Suprapubic skin (tissue), 4 donors: ENCODE measurements at regions not wholly inside any gene's neighbourhood (a gene's known extent, or its start where the extent isn't known, plus 50 kb on each side); places are given as distances from the start of the nearest gene placed in this dataset.

Source experiments
- DNase-seq, 2 donors: peaks; one replicate each; pipeline ENCODE4 v3.0.0-alpha.2; 2019; ENCODE audit warnings: low spot score in 2 of 2
- H3K27ac ChIP-seq: fragments of 200-600 bp; sonication (generic); one replicate; pipeline ENCODE4 v1.5.1; 2019
- H3K27me3 ChIP-seq: fragments of 200-600 bp; sonication (generic); one replicate; pipeline ENCODE4 v1.5.1; 2019
- H3K36me3 ChIP-seq: fragments of 200-600 bp; sonication (generic); one replicate; pipeline ENCODE4 v1.5.1; 2019
- H3K4me1 ChIP-seq: fragments of 200-600 bp; sonication (generic); one replicate; pipeline ENCODE4 v1.5.1; 2019
- H3K4me3 ChIP-seq: fragments of 200-600 bp; sonication (generic); one replicate; pipeline ENCODE4 v1.5.1; 2019; ENCODE audit warnings: mild to moderate bottlenecking
- H3K9me3 ChIP-seq: fragments of 200-600 bp; sonication (generic); one replicate; pipeline ENCODE4 v1.5.1; 2019
- CTCF ChIP-seq, 2 donors: fragments of 200-600 bp in 1 of 2; fragments of 450-650 bp in 1 of 2; sonication (generic) in 1 of 2; IDR thresholded peaks; one replicate each; pipeline ENCODE4 v1.5.1; 2016 to 2019; ENCODE audit warnings: antibody characterized with exemption in 2 of 2, mild to moderate bottlenecking in 1 of 2, moderate library complexity in 1 of 2
- EP300 ChIP-seq: sonication (generic); formaldehyde crosslinking; IDR thresholded peaks from one replicate; pipeline ENCODE4 v1.6.1; 2017; ENCODE audit warnings: antibody characterized with exemption
- POLR2A ChIP-seq, 2 donors: fragments of 450-650 bp; IDR thresholded peaks; one replicate each; pipeline ENCODE4 v1.6.1; 2017; ENCODE audit warnings: antibody characterized with exemption in 2 of 2, mild to moderate bottlenecking in 2 of 2, moderate library complexity in 2 of 2
- POLR2AphosphoS5 ChIP-seq, 3 donors: sonication (generic); formaldehyde crosslinking; IDR thresholded peaks; one replicate each; pipeline ENCODE4 v1.6.1; 2017; ENCODE audit warnings: antibody characterized with exemption in 3 of 3
- WGBS: methylation state at CpG from one replicate; pipeline ENCODE4 v1.1.5; 2018; 5-methylcytosine and 5-hydroxymethylcytosine counted together

GRCh38 chr4:83728191-83728590, 192.3 kb downstream of the GPAT3 start:
- H3K4me3 ChIP-seq = no peak overlapping the region
- no peaks in the 10 kb centered on the region for H3K27me3 ChIP-seq
- TF ChIP-seq POLR2A (IDR thresholded peaks at IDR 0.05) (no peak), CTCF (IDR thresholded peaks at IDR 0.05) (no peak), POLR2AphosphoS5 (IDR thresholded peaks at IDR 0.05) (no peak), EP300 (no peak)
- H3K4me1 ChIP-seq = no peaks in the 10 kb centered on the region
- no peaks in the 10 kb centered on the region for H3K36me3 ChIP-seq
- no peaks in the 10 kb centered on the region for H3K9me3 ChIP-seq
- DNase-seq = no peak
- no peak overlapping the region for H3K27ac ChIP-seq

GRCh38 chr4:83725336-83726085, 189.6 kb downstream of the GPAT3 start:
- Histone ChIP-seq H3K27me3 (no peaks in the 10 kb centered on the region), H3K4me1 (no peaks in the 10 kb centered on the region), H3K36me3 (no peaks in the 10 kb centered on the region), H3K4me3 (no peak overlapping the region), H3K9me3 (no peaks in the 10 kb centered on the region), H3K27ac (no peak overlapping the region)
- TF ChIP-seq EP300 (no peak), CTCF (IDR thresholded peaks at IDR 0.05) (no peak), POLR2A (IDR thresholded peaks at IDR 0.05) (no peak), POLR2AphosphoS5 (IDR thresholded peaks at IDR 0.05) (no peak)
- 73% methylated on average over 6 of the region's 6 CpGs for WGBS
- no peak for DNase-seq

GRCh38 chr4:83724485-83725335, 188.8 kb downstream of the GPAT3 start:
- no peaks in the 10 kb centered on the region for H3K27me3 ChIP-seq
- no peak overlapping the region for H3K27ac ChIP-seq
- H3K4me3 ChIP-seq = no peak overlapping the region
- DNase-seq = no peak
- WGBS = 51% methylated on average over 14 of the region's 14 CpGs
- no peaks in the 10 kb centered on the region for H3K4me1 ChIP-seq
- no peaks in the 10 kb centered on the region for H3K9me3 ChIP-seq
- TF ChIP-seq EP300 (no peak), POLR2A (IDR thresholded peaks at IDR 0.05) (no peak), CTCF (IDR thresholded peaks at IDR 0.05) (no peak), POLR2AphosphoS5 (IDR thresholded peaks at IDR 0.05) (no peak)
- no peaks in the 10 kb centered on the region for H3K36me3 ChIP-seq

- 69% methylated on average over 6 of the region's 6 CpGs for WGBS
- TF ChIP-seq POLR2AphosphoS5 (IDR thresholded peaks at IDR 0.05) = no peak
- no peak for TF ChIP-seq CTCF (IDR thresholded peaks at IDR 0.05)
- no peak for TF ChIP-seq EP300
- TF ChIP-seq POLR2A (IDR thresholded peaks at IDR 0.05) = no peak
- no peaks in the 10 kb centered on the region for H3K36me3 ChIP-seq
Observed at GRCh38 chr4:83723609-83724008, 187.7 kb downstream of the GPAT3 start.

GRCh38 chr4:83722730-83723269, 186.9 kb downstream of the GPAT3 start:
- no peak for DNase-seq
- no peak overlapping the region for H3K4me3 ChIP-seq
- no peaks in the 10 kb centered on the region for H3K4me1 ChIP-seq
- WGBS = 82% methylated on average over 5 of the region's 5 CpGs
- TF ChIP-seq POLR2AphosphoS5 (IDR thresholded peaks at IDR 0.05) (no peak), CTCF (IDR thresholded peaks at IDR 0.05) (no peak), EP300 (no peak), POLR2A (IDR thresholded peaks at IDR 0.05) (no peak)
- no peaks in the 10 kb centered on the region for H3K36me3 ChIP-seq
- H3K27ac ChIP-seq = no peak overlapping the region
- H3K9me3 ChIP-seq = no peaks in the 10 kb centered on the region
- H3K27me3 ChIP-seq = no peaks in the 10 kb centered on the region

More at GRCh38 chr4:83723609-83724008, 187.7 kb downstream of the GPAT3 start:
- DNase-seq = no peak
- no peaks in the 10 kb centered on the region for H3K9me3 ChIP-seq
- H3K27ac ChIP-seq = no peak overlapping the region
- no peaks in the 10 kb centered on the region for H3K27me3 ChIP-seq
- H3K4me3 ChIP-seq = no peak overlapping the region
- no peaks in the 10 kb centered on the region for H3K4me1 ChIP-seq
